NCI-H69 (cell line): ENCODE measurements at regions not wholly inside any gene's neighbourhood (a gene's known extent, or its start where the extent isn't known, plus 50 kb on each side); places are given as distances from the start of the nearest gene placed in this dataset.
"Not testable (repeated sequence)": the region's sequence is repeated elsewhere in the genome, so short reads cannot be mapped to it uniquely, and the experiment has no call there.

Source experiments
- DNase-seq: peaks from one replicate; lab custom pipeline; 2025; lab: John Stamatoyannopoulos, UW

DNA sequence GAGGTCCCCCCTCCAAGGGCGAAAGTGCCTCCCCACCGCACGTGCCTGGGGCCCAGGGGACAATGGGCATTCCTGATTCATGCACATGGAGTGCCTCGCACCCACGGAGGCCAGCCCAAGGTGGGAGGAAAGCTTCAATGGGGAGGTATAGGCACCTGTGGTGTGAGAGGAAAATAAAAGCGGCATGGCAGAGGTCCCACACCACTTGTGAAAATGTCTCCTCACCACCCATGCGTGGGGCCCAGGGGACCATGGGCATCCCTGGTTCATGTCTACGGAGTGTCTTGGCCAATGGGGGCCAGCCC is 384.7 kb downstream of the ALG10 start:
- no peak for DNase-seq

DNA sequence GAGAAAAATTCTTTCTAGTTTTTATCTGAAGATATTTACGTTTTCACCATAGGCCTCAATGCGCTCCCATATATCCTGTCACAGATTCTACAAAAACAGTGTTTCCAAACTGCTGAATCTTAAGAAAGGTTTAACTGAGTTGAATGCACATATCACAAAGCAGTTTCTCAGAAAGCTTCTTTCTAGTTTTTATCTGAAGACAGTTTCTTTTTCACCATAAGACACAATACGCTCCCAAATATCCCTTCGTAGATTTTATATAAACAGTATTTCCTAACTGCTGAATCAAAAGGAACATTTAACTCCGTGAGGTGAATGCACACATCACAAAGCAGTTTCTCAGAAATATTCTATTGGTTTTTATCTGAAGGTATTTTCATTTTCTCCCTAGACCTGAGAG is 385.5 kb downstream of the ALG10 start:
- DNase-seq = no peak

DNA sequence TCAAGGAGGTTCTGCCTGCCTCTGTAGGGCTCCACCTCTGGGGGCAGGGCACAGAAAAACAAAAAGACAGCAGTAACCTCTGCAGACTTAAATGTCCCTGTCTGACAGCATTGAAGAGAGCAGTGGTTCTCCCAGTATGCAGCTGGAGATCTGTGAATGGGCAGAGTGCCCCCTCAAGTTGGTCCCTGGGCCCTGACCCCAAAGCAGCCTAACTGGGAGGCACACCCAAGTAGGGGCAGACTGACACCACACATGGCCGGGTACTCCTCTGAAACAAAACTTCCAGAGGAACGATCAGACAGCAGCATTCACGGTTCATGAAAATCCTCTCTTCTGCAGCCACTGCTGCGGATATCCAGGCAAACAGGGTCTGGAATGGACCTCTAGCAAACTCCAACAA is 409.2 kb downstream of the ALG10 start:
- not testable (repeated sequence) for DNase-seq
